Renal pelvis (tissue), 1 donor: ENCODE measurements at regions not wholly inside any gene's neighbourhood (a gene's known extent, or its start where the extent isn't known, plus 50 kb on each side); places are given as distances from the start of the nearest gene placed in this dataset.
A peak's percentile ranks its signal among the peaks of the same experiment; 100 is the strongest.
"Not testable (repeated sequence)": the region's sequence is repeated elsewhere in the genome, so short reads cannot be mapped to it uniquely, and the experiment has no call there.

Experiments
- DNase-seq: peaks from one replicate; pipeline ENCODE4 v3.0.0-alpha.2; 2013

DNA sequence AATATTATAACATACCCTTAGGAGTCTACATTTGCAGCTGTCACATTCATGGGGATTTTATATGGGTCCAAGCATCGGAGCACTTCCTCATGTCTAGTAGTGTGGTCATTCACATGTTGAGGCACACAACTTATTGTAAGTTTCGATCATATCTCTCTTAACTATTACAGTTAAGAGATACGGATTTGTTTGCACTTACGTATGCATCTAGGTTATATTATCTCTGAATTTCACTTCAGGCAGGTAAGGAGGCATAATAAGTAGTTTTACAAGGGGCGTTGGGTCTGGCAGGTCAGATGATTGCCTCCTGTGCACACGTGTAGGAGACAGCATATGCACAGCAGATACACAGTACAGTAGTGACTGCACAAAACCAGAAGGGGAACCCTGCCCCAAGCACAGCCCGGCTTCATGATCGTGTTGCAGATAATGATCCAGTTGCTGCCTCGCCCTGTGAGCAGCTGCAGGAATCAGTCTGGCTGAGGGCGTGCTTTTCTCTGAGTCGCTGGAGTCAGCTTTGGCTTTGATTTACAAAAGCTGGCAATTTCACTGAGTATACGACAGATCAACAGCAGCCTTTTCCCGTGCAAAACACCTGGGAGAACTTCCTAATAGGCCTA is 302.9 kb upstream of the GATB start:
- DNase-seq: peak; percentile 39

DNA sequence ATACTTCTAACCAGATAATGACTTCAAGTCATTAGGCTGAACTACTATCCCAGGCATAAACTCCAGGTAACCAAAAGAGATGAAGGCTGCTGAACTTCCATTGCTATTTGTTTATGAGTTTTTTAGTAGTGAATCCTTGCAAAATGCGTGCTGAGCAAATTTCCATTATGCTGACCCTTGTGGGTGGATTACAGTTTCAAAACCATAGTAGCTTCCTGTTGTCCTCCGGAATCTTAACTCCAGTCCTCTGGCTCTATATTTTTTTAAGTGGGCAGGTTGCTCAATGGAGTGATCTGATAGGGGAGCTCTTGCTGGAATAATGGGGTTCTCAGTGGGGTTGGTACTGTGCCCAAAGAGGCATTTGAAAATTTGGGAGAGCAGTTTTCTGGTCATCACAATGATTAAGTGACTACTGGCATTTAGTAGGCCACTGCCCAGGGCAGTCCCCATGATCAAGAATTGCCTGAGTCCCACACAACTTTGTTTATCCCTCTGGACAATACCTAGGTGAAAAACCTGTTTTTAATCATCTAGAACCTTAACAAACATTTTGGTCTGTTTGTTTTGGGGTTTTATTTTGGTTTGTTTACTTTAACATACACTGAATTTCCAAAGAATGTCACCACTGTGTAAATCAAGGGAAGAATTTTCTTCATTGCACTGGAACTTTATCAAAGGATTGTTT is 302.3 kb upstream of the GATB start:
- no peak for DNase-seq

DNA sequence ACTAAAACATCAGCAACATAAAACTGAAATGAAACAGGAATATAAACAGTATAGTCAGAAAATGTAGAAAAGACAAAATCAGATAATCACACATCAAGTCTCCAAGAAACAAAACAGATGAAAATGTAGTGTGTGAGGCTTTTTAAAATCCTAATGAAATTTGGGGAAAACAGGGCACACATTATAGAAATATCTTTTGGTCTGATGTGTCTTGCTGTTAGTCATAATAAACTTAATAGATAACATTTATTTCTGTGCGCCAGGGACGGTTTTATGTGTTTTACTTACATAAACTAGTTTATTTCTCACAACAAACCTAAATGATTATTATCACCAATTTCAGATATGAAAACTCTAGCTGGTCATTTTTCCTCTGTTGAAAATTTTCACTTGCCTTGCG is 293.9 kb upstream of the GATB start:
- DNase-seq: no peak

DNA sequence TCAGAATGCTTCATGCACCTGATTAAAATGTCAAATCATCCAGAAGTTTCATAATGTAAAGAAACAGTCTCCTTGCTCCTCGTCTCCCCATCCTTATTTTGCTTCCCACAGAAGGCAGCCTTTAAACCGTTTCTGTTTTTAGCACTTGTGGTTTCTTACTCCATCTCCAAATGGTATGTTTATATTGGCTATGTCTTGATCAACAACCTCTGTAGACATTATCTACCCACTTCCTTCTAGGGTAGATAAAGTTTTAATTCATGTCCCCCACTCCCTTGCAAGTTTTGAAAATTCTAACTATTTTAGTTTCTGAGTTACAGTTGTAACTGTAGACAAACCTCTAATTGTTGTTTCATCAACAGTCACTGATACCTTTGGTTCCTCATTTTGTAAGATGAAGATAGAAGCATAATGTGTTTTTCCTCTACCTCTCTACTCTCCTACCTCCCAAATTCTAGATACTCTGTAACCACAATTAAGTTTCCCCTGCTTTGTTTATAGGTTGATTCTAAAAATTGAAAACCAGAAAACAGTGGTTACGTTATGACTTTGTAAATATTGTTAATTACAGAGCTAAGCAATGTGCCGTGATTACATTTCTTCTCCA is 291.7 kb upstream of the GATB start:
- no peak for DNase-seq

DNA sequence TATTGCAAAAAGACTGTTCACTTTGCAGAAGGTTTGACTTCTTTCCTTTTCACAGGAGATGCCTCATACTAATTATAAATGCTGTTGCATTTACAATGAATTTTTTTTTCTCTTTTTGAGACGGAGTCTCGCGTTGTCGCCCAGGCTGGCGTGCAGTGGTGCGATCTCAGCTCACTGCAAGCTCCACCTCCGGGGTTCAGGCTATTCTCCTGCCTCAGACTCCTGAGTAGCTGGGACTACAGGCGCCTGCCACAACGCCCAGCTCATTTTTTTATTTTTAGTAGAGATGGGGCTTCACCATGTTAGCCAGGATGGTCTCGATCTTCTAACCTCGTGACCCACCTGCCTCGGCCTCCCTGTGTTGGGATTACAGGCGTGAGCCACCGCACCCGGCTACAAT is 290.5 kb upstream of the GATB start:
- not testable (repeated sequence) for DNase-seq

DNA sequence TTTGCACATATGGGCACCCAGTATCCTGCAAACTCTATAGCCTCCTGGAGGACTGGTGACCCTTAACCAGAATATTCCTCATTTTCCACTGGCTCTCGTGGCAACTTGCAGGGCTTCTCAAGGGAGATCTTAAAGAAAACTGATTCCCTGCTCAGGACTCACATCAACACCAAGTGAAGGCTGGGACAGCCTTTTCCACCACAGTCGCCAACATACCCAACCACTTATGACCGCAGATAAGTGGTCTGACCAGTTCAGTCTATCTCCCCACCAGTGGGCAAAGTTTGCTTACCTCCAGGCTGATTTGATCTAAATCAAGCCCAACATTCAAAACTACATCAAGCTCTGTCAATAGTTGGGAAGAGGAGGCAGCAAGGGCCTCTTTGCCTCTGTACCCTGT is 289.3 kb upstream of the GATB start:
- no peak for DNase-seq

DNA sequence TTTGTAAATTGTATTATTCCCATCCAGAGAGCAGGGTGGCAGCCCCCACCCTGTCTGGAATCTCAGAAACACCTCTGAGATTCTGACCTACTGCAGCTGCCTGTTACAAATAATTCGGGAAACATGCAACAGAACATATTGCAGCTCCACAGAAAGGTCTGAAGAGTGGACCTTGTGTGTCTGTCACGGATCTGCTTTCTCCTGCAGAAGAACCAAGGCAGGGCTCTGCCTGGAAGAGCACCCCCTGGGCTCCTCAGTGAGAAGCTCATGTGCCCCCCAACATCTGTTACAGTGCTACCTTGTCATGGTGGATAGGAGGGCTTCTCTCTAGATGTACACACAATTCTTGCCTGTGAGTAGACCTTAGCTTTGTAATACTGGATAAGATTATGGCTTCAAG is 286.6 kb upstream of the GATB start:
- DNase-seq: no peak

DNA sequence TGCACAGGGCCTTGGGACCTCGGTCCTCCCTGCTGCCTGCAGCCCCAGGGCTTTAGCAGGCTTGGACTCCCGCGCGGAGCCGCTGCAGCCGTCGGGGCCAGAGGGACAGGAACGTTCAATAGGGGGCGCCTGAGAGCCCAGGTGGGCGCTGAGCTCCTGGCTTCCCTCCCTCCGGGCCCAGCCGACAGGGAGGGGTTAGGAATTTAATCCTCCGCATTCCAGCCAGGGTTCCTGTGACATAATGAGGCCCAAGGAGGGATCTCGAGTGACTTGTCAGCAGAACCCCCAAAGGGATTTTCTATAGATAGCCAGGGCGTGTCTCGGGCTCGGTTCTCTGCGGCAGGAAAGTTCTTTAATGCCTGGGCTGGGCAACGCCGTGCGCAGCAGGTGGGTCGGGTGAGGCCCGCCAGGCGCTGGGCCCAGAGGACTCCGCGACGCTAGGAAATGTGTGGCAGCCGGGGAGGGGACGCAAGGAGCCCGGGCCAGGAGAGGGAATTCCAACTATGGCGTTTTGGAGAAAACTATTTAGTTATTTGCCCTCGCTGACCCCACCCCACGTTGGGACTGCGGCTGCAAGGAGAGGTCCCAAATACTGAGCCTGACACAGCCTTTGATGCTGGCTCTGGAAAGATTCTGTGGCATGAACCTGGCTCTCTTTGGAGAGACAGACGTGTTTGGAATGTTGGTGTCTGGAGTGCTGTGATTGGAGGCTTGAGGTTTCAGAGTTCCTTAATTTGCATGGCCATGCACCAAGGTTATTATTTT is 285.2 kb upstream of the GATB start:
- peak; percentile 71 for DNase-seq

DNA sequence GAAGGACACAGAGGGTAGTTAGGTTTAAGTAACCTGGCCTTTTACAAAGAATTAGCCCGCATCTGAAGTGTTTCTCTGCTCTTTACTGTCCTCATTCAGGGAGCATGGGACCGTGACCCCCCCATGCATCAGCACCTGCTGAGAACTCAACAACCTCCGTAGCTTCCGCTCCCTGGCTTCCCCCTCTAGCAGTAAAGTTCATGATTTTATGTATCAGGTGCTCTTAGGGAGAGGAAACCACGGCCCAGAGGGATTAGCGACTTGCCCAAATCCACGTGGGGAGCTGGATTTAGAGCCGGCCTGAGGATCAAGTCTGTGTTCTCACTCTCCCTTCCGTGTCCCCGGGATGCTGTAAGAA is 284.6 kb upstream of the GATB start:
- peak; percentile 20 for DNase-seq

DNA sequence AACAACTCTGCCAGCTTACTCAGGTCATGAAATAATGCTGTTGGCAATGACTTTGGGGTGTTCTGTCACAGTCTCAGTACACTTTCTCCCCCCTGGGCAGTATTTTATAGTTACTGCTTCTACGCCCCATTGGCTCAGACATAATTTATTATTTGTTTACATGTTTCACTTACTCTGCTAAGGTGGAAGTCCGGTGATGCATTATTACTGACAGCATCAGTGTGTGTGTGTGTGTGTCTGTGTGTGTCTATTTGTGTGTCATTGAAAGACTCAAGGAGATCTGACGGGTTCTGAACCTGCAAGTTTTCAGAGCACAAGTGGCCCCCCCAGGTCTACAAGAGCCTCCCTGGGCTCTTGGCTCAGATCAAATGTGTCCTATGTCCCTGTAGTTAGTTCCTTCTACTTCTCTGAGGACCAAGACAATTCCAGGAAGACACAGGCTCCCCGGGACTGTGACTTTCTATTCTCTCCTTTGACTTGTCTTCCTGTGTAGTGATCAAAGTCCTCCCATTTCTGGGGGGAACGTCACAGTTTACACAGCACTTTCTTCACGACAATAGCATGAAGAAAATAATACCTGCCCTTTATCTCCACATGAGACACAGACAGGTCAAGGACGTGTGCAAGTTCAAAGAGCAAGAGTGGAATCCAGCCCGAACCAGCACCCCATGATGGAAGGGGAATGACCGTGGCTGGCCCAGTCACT is 283.7 kb upstream of the GATB start:
- peak; percentile 75 for DNase-seq

DNA sequence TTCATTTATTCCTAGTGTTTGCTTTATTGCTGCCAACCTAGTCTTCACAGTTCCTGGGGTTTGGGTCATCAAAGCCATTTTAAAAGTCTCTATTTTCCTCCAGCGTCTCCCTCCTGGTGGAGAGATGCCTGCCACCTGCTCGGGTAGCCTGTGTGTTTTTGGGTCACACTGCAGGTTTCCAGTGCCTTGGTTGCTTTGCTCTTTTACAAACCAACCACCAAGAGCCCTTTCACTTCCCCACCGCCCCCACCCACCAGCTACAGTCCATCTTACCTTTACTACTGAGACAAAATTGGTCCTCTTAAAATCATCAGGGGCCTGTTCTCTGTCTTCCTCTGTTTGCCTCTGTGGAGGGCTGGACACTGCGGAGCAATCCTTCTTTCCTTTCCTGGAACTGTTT is 280.5 kb upstream of the GATB start:
- no peak for DNase-seq

DNA sequence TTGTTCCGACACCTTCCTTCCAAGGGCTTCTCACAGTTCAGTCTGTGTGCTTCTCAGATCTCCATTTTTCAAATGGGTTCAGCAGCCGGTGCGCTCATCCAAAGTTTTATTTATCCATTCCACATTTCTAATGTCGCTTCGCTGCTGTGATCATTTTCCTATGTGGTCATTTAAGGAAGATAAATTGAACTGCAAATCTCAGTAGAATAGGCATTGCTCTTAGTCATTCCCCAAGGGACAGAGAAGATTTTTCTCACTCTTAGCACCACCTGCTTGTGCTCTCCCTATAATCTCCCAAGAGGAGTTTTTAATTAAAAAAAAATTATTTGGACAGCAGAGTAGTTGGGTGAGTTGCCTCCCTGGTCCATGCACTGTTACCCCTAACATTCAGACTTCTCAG is 278.9 kb upstream of the GATB start:
- no peak for DNase-seq

DNA sequence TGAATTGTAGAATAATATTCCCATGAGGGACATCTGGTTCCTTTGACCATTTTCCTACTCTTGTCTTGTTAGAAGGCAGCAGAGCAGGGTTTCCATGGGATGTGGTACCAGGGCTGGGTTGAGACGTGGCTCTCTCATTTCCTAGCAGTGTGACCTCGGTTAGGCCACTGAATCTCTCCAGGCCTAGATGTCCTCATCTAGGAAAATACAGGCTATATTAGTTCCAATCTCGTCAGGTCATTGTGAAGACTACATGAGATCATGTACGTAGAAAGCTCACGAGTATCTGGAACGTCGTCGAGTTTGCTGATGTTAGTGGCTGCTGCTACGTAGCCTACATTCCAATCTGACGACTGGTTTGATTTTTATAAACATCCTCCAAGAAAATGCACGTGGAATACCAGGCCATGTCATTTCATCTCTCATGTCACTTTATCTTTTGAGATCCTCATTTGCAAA is 278.2 kb upstream of the GATB start:
- DNase-seq: no peak

DNA sequence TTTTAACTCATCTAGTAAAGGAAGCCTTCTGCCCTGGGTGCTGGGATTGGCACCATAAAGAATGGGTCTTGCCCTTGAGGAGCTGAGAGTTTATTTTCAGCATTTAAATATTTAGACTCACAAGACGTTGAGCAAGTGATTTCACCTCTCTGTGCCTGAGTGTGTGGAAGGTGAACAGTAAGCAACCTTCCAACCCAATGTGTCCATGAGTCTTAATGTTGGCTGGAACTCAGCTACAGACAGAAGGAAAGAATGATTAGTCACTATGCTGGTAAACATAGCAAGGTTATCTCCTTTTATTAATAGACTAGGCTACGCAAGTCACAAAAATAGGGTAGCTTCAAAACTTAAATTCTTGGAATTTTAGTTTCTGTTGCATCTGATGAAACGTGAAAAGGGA is 277.4 kb upstream of the GATB start:
- DNase-seq: no peak

DNA sequence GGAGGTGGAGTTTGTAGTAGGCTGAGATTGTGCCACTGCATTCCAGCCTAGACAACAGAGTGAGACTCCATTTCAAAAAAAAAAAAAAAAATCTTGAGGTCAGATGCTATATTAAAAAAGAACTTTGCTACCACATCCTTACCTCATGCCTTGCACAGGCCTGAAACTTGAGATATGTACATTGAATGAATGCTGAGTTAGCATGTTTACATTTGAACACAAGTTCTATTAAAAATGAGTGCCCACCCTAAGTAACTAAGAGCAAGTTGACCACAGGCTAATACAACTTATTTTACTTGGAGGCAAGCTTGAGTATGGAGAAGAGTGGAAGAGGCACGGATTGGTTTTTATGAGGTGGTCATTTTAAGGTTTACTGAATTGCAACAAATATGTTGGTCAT is 276.6 kb upstream of the GATB start:
- no peak for DNase-seq

DNA sequence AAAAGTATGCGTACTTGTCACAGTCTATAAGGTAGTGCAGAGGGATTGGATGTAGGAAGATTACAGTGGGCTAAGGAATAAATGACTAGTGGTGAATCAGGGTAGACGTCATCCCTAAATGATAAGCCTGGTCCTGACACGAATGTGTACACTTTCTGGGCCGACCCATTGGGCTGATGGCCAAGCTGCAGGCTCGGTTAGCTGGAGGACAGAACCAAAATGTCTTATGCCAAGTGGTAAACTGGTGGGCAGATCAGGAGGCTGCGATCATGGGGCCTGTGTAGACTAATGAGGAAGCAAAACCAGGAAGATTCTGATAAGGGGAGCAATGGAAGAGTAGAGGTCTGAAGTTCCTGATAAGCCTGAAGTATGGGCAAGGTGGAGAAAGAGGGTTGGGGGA is 272.8 kb upstream of the GATB start:
- DNase-seq: no peak

DNA sequence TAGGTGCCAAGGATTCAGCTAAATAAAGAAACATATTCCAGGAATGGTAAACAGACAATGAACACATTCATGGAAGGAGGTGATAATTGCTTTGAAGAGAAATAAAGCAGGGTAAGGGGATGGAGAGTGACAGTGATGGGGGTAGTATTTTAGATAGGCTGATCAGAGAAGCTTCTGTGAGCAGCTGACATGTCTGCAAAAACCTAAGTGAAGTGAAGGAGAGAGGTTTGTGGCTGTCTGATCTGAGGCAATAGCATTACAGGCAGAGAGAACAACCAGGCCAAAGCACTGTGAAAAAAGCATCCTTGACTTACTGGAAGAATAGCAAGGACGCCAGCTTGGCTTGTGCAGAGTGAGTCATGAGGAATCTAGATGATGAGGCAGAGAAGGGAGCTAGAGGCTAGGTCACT is 271.9 kb upstream of the GATB start:
- DNase-seq: no peak

DNA sequence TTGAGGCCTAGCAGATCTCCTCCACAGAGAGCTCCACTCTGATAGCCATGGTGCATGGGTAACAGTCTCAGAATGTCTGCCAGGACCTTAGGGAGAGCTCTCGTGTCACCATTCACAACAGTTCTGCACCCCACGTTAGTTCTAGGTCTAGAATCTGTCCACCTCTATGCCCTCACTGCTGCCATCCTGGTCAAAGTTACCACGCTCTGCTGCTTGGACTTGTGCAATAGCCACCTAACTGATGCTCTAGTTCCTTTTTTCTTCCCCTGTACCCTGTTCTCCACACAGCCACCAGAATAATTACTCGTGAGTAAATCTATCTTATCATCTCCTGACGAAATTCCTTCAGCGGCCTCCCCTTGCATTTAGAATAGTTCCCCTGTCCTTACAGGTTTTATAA is 268.8 kb upstream of the GATB start:
- no peak for DNase-seq

DNA sequence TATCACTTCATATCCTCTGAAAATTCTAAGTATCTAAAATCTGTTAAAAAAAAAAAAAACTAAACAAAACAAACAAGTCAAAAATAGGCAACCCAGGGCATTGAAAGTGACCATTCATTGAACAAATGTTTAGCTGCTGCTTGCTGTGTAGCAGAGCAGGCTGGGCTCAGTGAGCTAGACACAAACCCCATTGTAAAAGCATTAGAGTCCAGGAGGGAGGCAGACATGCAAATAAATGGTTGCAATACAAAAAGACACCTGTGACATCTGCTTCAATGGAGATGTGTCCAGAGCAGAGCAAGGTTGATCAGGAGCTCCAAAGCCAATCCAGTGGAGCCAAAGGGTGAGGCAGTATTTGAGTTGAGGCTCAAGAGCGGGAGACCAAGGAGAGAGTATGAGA is 267.3 kb upstream of the GATB start:
- no peak for DNase-seq

DNA sequence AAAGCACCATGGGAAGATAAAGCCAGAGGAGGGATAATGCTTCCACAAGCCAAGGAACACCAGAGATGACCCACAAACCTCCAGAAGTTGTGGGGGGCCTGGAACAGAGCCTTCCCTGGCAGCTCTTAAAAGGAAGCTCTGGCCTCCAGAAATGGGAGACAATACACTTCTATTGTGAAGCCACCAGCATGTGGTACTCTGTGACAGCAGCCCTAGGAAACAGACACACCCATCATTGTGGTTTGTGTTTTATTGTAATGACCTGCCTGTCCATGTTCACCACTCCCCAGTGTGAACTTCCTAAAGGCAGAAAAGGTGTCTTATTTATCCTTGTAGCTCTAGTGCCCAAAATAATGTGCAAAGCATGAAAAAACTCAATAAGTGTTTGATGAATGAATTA is 264.1 kb upstream of the GATB start:
- no peak for DNase-seq

DNA sequence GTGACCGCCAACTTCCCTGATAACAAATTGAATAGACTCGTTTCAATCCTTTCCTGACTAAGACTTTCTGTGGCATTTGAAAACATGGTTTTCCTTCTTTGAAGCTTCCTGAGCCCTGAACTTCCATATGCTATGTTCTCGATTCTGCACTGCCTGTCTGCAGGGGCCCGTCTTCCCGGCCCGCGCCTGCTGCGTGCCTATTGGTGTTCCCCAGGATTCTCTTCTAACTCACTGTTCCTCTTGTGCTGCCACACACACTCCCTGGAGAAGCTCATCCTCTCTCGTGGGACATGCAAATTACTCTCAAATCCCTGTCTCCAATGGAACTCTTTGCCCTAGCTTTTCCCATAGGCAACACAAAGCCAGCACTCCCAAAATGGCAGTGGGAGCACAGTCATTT is 262.9 kb upstream of the GATB start:
- DNase-seq: no peak

DNA sequence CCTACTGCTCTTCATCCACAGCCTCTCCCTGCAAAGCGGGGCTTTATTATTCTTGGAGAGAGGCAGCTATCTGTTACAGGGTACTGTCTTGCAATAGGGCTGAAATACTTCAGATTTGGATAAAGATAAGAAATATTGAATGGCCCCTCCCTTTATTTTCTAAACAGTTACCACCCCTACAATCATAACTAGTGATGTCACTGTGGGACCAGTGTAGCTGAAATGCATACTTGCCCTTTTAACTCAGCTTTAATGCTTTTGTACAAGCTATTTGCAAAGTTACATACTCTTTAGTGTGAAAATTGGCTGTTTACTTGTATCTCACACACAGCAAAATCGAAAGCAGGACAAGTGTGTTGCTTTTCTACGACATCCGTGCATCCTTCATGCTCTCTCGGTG is 261.7 kb upstream of the GATB start:
- no peak for DNase-seq
